Neuronal stem cell (in vitro differentiated cells): ENCODE measurements at regions not wholly inside any gene's neighbourhood (a gene's known extent, or its start where the extent isn't known, plus 50 kb on each side); places are given as distances from the start of the nearest gene placed in this dataset.

Experiments used
- DNase-seq: peaks from one replicate; pipeline ENCODE4 v3.0.0-alpha.2; 2013; ENCODE audit warnings: low spot score
- H2AFZ ChIP-seq: one replicate; pipeline ENCODE4 v1.6.1; 2013; ENCODE audit warnings: mild to moderate bottlenecking, low read length, inconsistent platforms
- H2AK5ac ChIP-seq: 2 replicates; pipeline ENCODE4 v1.6.1; 2013; ENCODE audit warnings: low read depth, mild to moderate bottlenecking, inconsistent platforms, low read length, moderate library complexity, mixed read lengths
- H2BK120ac ChIP-seq: 2 replicates; pipeline ENCODE4 v1.6.1; 2013; ENCODE audit warnings: low read depth, mild to moderate bottlenecking, inconsistent platforms, low read length, moderate library complexity, mixed read lengths
- H2BK12ac ChIP-seq: one replicate; pipeline ENCODE4 v1.6.1; 2013; ENCODE audit warnings: low read length, inconsistent platforms
- H2BK15ac ChIP-seq: 2 replicates; pipeline ENCODE4 v1.6.1; 2013; ENCODE audit warnings: mild to moderate bottlenecking, low read length, inconsistent platforms, mixed read lengths
- H2BK5ac ChIP-seq: one replicate; pipeline ENCODE4 v1.6.1; 2013; ENCODE audit warnings: inconsistent platforms, mild to moderate bottlenecking, low read length, moderate library complexity
- H3K14ac ChIP-seq: one replicate; pipeline ENCODE4 v1.6.1; 2013; ENCODE audit warnings: low read length, inconsistent platforms
- H3K18ac ChIP-seq: 2 replicates; pipeline ENCODE4 v1.6.1; 2013; ENCODE audit warnings: low read length, inconsistent platforms
- H3K23ac ChIP-seq: 2 replicates; pipeline ENCODE4 v1.6.1; 2013; ENCODE audit warnings: low read depth, mild to moderate bottlenecking, mixed read lengths, low read length, inconsistent platforms; ENCODE audit not compliant: poor library complexity
- H3K27ac ChIP-seq: replicated peaks from 3 replicates; pipeline ENCODE4 v1.5.1; 2013; ENCODE audit warnings: low read length, inconsistent platforms
- H3K27me3 ChIP-seq, 3 experiments: 2 replicates each; pipeline ENCODE4 v1.6.1; 2013; ENCODE audit warnings: low read length in 3 of 3, mild to moderate bottlenecking in 2 of 3, inconsistent platforms in 1 of 3, low read depth in 1 of 3, mixed read lengths in 1 of 3, moderate library complexity in 1 of 3; ENCODE audit not compliant: control insufficient read depth in 3 of 3, insufficient read depth in 3 of 3
- H3K36me3 ChIP-seq, 2 donors: replicated peaks in 1 of 2; 2 replicates each; pipeline ENCODE4 v1.6.1; 2013; ENCODE audit warnings: low read length in 2 of 2; ENCODE audit not compliant: control insufficient read depth in 2 of 2, insufficient read depth in 2 of 2
- H3K4ac ChIP-seq: 2 replicates; pipeline ENCODE4 v1.6.1; 2013; ENCODE audit warnings: inconsistent platforms, mild to moderate bottlenecking, low read length, moderate library complexity
- H3K4me1 ChIP-seq, 2 donors: 1 replicate in 1 of 2; 2 replicates in 1 of 2; pipeline ENCODE4 v1.6.1; 2013; ENCODE audit warnings: low read length in 2 of 2, low read depth in 1 of 2; ENCODE audit not compliant: control insufficient read depth in 2 of 2, insufficient read depth in 1 of 2
- H3K4me2 ChIP-seq: one replicate; pipeline ENCODE4 v1.6.1; 2013; ENCODE audit warnings: mild to moderate bottlenecking, low read length, inconsistent platforms; ENCODE audit not compliant: insufficient read depth, poor library complexity, severe bottlenecking
- H3K4me3 ChIP-seq, 2 donors: 2 replicates each; pipeline ENCODE4 v1.5.1; 2013; ENCODE audit warnings: low read length in 2 of 2, mild to moderate bottlenecking in 2 of 2, inconsistent platforms in 1 of 2, moderate library complexity in 1 of 2
- H3K79me1 ChIP-seq: one replicate; pipeline ENCODE4 v1.6.1; 2013; ENCODE audit warnings: low read depth, mild to moderate bottlenecking, inconsistent platforms, low read length, moderate library complexity
- H3K9ac ChIP-seq: one replicate; pipeline ENCODE4 v1.6.1; 2013; ENCODE audit warnings: mild to moderate bottlenecking, low read depth, low read length, inconsistent platforms; ENCODE audit not compliant: poor library complexity
- H3K9me3 ChIP-seq, 2 donors: replicated peaks in 1 of 2; 2 replicates each; pipeline versions ENCODE3 to v1.6.1; 2013; ENCODE audit warnings: low read length in 2 of 2, mild to moderate bottlenecking in 2 of 2, inconsistent platforms in 1 of 2, low read depth in 1 of 2, mixed read lengths in 1 of 2, moderate library complexity in 1 of 2; ENCODE audit not compliant: control insufficient read depth in 2 of 2, insufficient read depth in 1 of 2
- H4K8ac ChIP-seq: one replicate; pipeline ENCODE4 v1.6.1; 2013; ENCODE audit warnings: low read depth, mild to moderate bottlenecking, inconsistent platforms, low read length, moderate library complexity
- H4K91ac ChIP-seq: one replicate; pipeline ENCODE4 v1.6.1; 2013; ENCODE audit warnings: low read length, low read depth, mild to moderate bottlenecking, inconsistent platforms; ENCODE audit not compliant: poor library complexity
- WGBS, 2 donors: extraction: QIAGEN DNeasy Blood & Tissue Kit; methylation state at CpG; one replicate each; pipeline ENCODE4 v1.1.7; 2013; ENCODE audit warnings: missing lambda C conversion rate in 2 of 2, mixed read lengths in 1 of 2; ENCODE audit not compliant: insufficient read length in 2 of 2, insufficient replicate concordance in 1 of 2; ENCODE audit errors: extremely low coverage in 2 of 2; 5-methylcytosine and 5-hydroxymethylcytosine counted together

DNA sequence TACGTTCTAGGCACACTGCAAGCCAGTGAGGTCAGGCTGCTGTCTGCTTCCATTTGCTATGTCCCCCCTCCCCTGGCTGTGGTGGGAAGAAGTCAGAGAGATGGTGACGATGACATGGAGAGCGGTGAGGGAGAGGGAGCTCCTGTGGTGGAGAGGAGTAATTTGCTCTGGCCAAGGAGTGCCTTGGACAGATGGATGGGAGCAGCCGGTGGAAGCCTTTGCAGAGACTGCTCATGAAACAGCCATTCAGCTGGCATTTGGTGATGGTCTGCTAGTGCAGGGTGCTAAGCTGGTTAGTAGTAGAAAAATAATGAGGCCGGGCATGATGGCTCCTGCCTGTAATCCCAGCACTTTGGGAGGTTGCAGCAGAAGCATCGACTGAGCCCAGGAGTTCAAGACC lies 124.1 kb downstream of the FHDC1 start:
- H4K8ac ChIP-seq = no peak overlapping the region
- no peak overlapping the region for H3K18ac ChIP-seq
- H3K4me3 ChIP-seq = no peak overlapping the region
- H3K9me3 ChIP-seq = no peaks in the 10 kb centered on the region
- WGBS, 2 donors = no CpG with 5 or more reads among the region's 6 CpGs
- peaks cover 0 to 6% (median 0%) of the 10 kb centered on the region in 3 experiments for H3K27me3 ChIP-seq
- H2BK5ac ChIP-seq = no peak overlapping the region
- H3K4me1 ChIP-seq = peaks cover 0 to 7% of the 10 kb centered on the region in 2 donors
- H4K91ac ChIP-seq = no peak overlapping the region
- no peak overlapping the region for H3K27ac ChIP-seq
- H3K79me1 ChIP-seq = no peaks in the 10 kb centered on the region
- H2AFZ ChIP-seq = no peak overlapping the region
- DNase-seq = no peak
- H2BK15ac ChIP-seq = no peak overlapping the region
- no peak overlapping the region for H3K23ac ChIP-seq
- H3K4ac ChIP-seq = no peak overlapping the region
- no peak overlapping the region for H3K14ac ChIP-seq
- no peak overlapping the region for H3K4me2 ChIP-seq
- H2BK120ac ChIP-seq = no peak overlapping the region
- no peaks in the 10 kb centered on the region for H3K36me3 ChIP-seq
- no peak overlapping the region for H3K9ac ChIP-seq
- H2AK5ac ChIP-seq = no peak overlapping the region
- no peak overlapping the region for H2BK12ac ChIP-seq

DNA sequence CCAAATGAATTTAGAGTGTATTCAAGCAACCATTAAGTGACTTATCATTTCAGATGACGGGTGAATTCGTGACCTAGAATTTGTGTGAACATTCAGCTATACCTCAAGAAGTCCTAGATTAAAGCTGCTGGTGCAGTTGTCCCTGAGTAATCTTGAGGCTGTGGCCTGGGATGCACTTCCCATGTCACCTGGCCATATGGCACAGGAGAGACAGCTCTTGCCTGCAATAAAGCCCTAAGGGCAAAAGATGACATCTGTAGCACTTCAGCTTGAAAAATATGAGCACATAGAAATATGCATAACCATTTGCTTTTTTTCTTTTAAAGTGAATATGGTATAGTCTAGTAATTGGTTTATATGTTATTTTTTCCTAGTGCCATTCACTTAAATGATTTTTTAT lies 125.8 kb downstream of the FHDC1 start:
- no peak for DNase-seq
- no peak overlapping the region for H3K23ac ChIP-seq
- no peak overlapping the region for H4K91ac ChIP-seq
- no peak overlapping the region for H2BK12ac ChIP-seq
- H3K18ac ChIP-seq = no peak overlapping the region
- no peak overlapping the region for H2BK5ac ChIP-seq
- no peaks in the 10 kb centered on the region for H3K9me3 ChIP-seq
- H2BK120ac ChIP-seq = no peak overlapping the region
- H3K27me3 ChIP-seq = peaks cover 0 to 4% (median 0%) of the 10 kb centered on the region in 3 experiments
- no peak overlapping the region for H3K27ac ChIP-seq
- peaks cover 0 to 7% of the 10 kb centered on the region in 2 donors for H3K4me1 ChIP-seq
- no peaks in the 10 kb centered on the region for H3K79me1 ChIP-seq
- H3K4me3 ChIP-seq = no peak overlapping the region
- no peak overlapping the region for H3K14ac ChIP-seq
- no CpG with 5 or more reads among the region's 2 CpGs for WGBS, 2 donors
- no peak overlapping the region for H2AK5ac ChIP-seq
- H3K36me3 ChIP-seq = no peaks in the 10 kb centered on the region
- H2BK15ac ChIP-seq = no peak overlapping the region
- H3K9ac ChIP-seq = no peak overlapping the region
- no peak overlapping the region for H3K4ac ChIP-seq
- H3K4me2 ChIP-seq = no peak overlapping the region
- H4K8ac ChIP-seq = no peak overlapping the region
- H2AFZ ChIP-seq = no peak overlapping the region

DNA sequence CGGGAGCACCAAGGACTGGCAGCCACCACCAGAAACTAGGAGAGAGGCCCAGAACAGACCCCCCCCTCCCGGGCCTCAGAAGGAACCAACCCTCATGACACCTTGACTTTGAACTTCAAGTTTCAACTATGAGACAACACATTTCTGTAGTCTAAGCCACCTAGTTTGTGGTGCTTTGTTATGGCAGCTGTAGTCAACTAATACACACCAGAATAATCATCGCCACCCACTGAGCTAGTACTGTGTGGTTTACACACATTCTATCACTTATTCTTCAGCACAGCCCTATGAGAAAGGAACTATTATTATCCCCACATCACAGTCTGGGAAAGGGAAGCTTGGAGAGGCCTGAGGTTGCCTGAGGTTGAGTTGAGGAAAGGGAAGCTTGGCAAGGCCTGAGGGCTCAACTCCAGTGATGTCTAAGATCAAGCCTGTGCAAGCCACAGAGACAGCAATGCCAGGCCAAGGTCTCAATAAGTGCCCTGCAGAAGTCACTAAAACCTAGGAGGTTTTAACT lies 126.6 kb downstream of the FHDC1 start:
- Histone ChIP-seq H2AFZ (no peak overlapping the region), H4K91ac (no peak overlapping the region), H3K36me3 (no peaks in the 10 kb centered on the region), H3K4me3 (no peak overlapping the region), H3K9me3 (no peaks in the 10 kb centered on the region), H2BK120ac (no peak overlapping the region), H3K23ac (no peak overlapping the region), H2BK12ac (no peak overlapping the region), H2BK5ac (no peak overlapping the region), H2AK5ac (no peak overlapping the region), H3K27ac (no peak overlapping the region), H3K14ac (no peak overlapping the region), H3K79me1 (no peaks in the 10 kb centered on the region), H4K8ac (no peak overlapping the region), H3K4ac (no peak overlapping the region), H2BK15ac (no peak overlapping the region), H3K27me3 (peaks cover 0 to 3% (median 0%) of the 10 kb centered on the region in 3 experiments), H3K9ac (no peak overlapping the region), H3K4me2 (no peak overlapping the region), H3K4me1 (peaks cover 0 to 12% of the 10 kb centered on the region in 2 donors), H3K18ac (no peak overlapping the region)
- no CpG with 5 or more reads among the region's 3 CpGs for WGBS, 2 donors
- DNase-seq = no peak

DNA sequence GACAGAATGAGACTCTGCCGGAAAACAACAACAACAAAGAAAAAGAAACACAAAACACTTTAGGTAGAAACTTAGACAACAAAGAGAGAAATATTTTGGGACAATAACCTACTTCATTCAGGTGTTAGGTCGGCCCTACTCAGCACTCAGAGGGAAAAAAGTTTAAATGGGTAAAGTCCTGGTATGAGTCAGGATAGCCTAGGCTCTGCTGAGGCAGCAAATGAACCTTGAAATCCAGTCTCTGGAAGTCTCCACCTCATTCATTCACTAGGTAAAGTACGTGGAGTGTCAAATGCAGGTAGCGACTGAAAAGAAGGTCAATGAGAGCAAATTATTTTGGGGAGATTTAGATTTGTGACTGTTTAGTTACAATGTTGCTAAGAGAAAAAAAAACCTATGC lies 127.4 kb downstream of the FHDC1 start:
- no peak overlapping the region for H2BK15ac ChIP-seq
- no peak overlapping the region for H2BK120ac ChIP-seq
- H2BK5ac ChIP-seq = no peak overlapping the region
- H3K36me3 ChIP-seq = no peaks in the 10 kb centered on the region
- no peak overlapping the region for H4K91ac ChIP-seq
- H3K4ac ChIP-seq = no peak overlapping the region
- H2AK5ac ChIP-seq = no peak overlapping the region
- peaks cover 0 to 3% (median 0%) of the 10 kb centered on the region in 3 experiments for H3K27me3 ChIP-seq
- H3K79me1 ChIP-seq = no peaks in the 10 kb centered on the region
- H3K9ac ChIP-seq = no peak overlapping the region
- no peak for DNase-seq
- H4K8ac ChIP-seq = no peak overlapping the region
- H3K4me2 ChIP-seq = no peak overlapping the region
- H2BK12ac ChIP-seq = no peak overlapping the region
- H3K18ac ChIP-seq = no peak overlapping the region
- no peak overlapping the region for H3K4me3 ChIP-seq
- H3K23ac ChIP-seq = no peak overlapping the region
- H3K27ac ChIP-seq = no peak overlapping the region
- no peak overlapping the region for H2AFZ ChIP-seq
- WGBS, 2 donors = no CpG with 5 or more reads among the region's 4 CpGs
- H3K4me1 ChIP-seq = peaks cover 0 to 14% of the 10 kb centered on the region in 2 donors
- H3K14ac ChIP-seq = no peak overlapping the region
- no peaks in the 10 kb centered on the region for H3K9me3 ChIP-seq
